CD4-positive, alpha-beta T cell (primary cell): ENCODE measurements at regions not wholly inside any gene's neighbourhood (a gene's known extent, or its start where the extent isn't known, plus 50 kb on each side); places are given as distances from the start of the nearest gene placed in this dataset.

Experiments used
- ATAC-seq: fragments of 200-7000 bp; cut with Tn5 transposase; one replicate; pipeline ENCODE4 v1.10.0; 2022; ENCODE audit warnings: mild to moderate bottlenecking; ENCODE audit not compliant: poor library complexity
- CTCF ChIA-PET: fragments of 350-600 bp; sonication (Branson Sonifier 250); formaldehyde crosslinking; loops from one replicate; lab custom pipeline; 2021; ENCODE audit warnings: antibody characterized with exemption, inconsistent platforms; lab: Charles Lee
- POLR2A ChIA-PET: fragments of 350-600 bp; sonication (Branson Sonifier 250); formaldehyde crosslinking; loops from one replicate; lab custom pipeline; 2021; ENCODE audit warnings: antibody characterized with exemption, inconsistent platforms; lab: Charles Lee
- DNase-seq, 14 experiments: peaks; one replicate each; pipeline ENCODE4 v3.0.0-alpha.2; 2013 to 2020; ENCODE audit warnings: mixed read lengths in 2 of 14
- H3K27ac ChIP-seq, 2 donors: one replicate each; pipeline versions ENCODE4 v1.5.1 to v1.7.0; 2013; ENCODE audit warnings: low read length in 2 of 2, low read depth in 1 of 2, mild to moderate bottlenecking in 1 of 2
- H3K27me3 ChIP-seq, 2 experiments: 1 replicate in 1 of 2; 2 replicates in 1 of 2; pipeline versions ENCODE4 v1.6.1 to v1.7.0; 2013; ENCODE audit warnings: low read length in 2 of 2, control low read depth in 1 of 2, mild to moderate bottlenecking in 1 of 2, moderate library complexity in 1 of 2; ENCODE audit not compliant: insufficient read depth in 2 of 2, control insufficient read depth in 1 of 2
- H3K36me3 ChIP-seq: one replicate; pipeline ENCODE4 v1.6.1; 2013; ENCODE audit warnings: low read length, control low read depth; ENCODE audit not compliant: insufficient read depth
- H3K4me1 ChIP-seq: one replicate; pipeline ENCODE4 v1.6.1; 2013; ENCODE audit warnings: low read length, control low read depth; ENCODE audit not compliant: insufficient read depth
- H3K4me3 ChIP-seq: one replicate; pipeline ENCODE4 v1.5.1; 2013; ENCODE audit warnings: mild to moderate bottlenecking, low read length, moderate library complexity
- H3K9me3 ChIP-seq, 2 experiments: 1 replicate in 1 of 2; 2 replicates in 1 of 2; pipeline versions ENCODE4 v1.6.1 to v1.7.0; 2013; ENCODE audit warnings: low read length in 2 of 2, mild to moderate bottlenecking in 2 of 2, control low read depth in 1 of 2, moderate library complexity in 1 of 2; ENCODE audit not compliant: control insufficient read depth in 1 of 2, insufficient read depth in 1 of 2
- H3K27ac Mint-ChIP-seq: one replicate; pipeline ENCODE4 v1.8.0; 2020; ENCODE audit warnings: mixed read lengths
- H3K27me3 Mint-ChIP-seq: one replicate; pipeline ENCODE4 v1.8.0; 2021; ENCODE audit warnings: mixed read lengths
- H3K36me3 Mint-ChIP-seq: one replicate; pipeline ENCODE4 v1.8.0; 2021; ENCODE audit warnings: low read depth, mixed read lengths
- H3K4me1 Mint-ChIP-seq: one replicate; pipeline ENCODE4 v1.8.0; 2021; ENCODE audit warnings: low read depth, mixed read lengths
- H3K4me3 Mint-ChIP-seq: one replicate; pipeline ENCODE4 v1.8.0; 2020; ENCODE audit warnings: mild to moderate bottlenecking, mixed read lengths
- H3K9me3 Mint-ChIP-seq: one replicate; pipeline ENCODE4 v1.8.0; 2020; ENCODE audit warnings: mixed read lengths
- intact Hi-C, 2 experiments: fragments of 100-400 bp; cut with DNase I in 1 of 2; cut with micrococcal nuclease in 1 of 2; formaldehyde crosslinking; loops; one replicate each; pipeline versions ENCODE4 v1.15.1 to v1.9.0; 2023 to 2025; cut with DNase I, micrococcal nuclease
- TF ChIP-seq, protein P1 (sequence below): fragments of 200-600 bp; IDR thresholded peaks from one replicate; pipeline ENCODE4 v1.8.0; 2022; ENCODE audit warnings: antibody characterized with exemption, mild to moderate bottlenecking

DNA sequence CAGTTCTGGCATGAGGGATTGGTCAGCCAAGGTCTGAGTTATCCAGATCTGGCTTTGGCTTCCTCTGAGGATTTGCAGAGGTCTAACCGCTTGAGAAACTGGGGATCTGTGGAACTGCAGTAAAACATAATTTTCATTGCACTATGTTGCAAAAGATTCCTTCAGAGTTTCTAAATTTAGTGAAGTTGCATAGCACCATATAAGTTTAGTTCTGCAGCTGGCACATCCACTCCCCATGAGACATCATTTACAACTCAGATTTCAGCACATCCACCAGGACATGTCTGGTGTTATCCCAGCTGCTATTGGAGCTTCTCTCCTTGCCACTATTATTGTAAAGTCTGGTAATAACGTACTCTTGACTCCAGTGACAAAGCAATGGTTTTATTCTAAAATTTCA is 181.5 kb downstream of the CWF19L2 start:
- intact Hi-C loops = no loop called here
- no peaks in the 10 kb centered on the region for H3K36me3 ChIP-seq
- no peak overlapping the region for H3K27ac Mint-ChIP-seq
- H3K27ac ChIP-seq = no peak overlapping the region
- ATAC-seq = no peak
- H3K36me3 Mint-ChIP-seq = no peaks in the 10 kb centered on the region
- ChIA-PET CTCF (no interaction called here), POLR2A (interaction anchor here (0.6 kb wide), 1 partner anchor 31 kb away, joined by 3 read pairs; no protein-coding TSS in a partner anchor)
- no peak overlapping the region for H3K4me3 Mint-ChIP-seq
- TF ChIP-seq, protein P1, sequence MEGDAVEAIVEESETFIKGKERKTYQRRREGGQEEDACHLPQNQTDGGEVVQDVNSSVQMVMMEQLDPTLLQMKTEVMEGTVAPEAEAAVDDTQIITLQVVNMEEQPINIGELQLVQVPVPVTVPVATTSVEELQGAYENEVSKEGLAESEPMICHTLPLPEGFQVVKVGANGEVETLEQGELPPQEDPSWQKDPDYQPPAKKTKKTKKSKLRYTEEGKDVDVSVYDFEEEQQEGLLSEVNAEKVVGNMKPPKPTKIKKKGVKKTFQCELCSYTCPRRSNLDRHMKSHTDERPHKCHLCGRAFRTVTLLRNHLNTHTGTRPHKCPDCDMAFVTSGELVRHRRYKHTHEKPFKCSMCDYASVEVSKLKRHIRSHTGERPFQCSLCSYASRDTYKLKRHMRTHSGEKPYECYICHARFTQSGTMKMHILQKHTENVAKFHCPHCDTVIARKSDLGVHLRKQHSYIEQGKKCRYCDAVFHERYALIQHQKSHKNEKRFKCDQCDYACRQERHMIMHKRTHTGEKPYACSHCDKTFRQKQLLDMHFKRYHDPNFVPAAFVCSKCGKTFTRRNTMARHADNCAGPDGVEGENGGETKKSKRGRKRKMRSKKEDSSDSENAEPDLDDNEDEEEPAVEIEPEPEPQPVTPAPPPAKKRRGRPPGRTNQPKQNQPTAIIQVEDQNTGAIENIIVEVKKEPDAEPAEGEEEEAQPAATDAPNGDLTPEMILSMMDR = no peak
- H3K4me3 ChIP-seq = no peak overlapping the region
- peaks cover 4% of the 10 kb centered on the region in 2 experiments for H3K9me3 ChIP-seq
- H3K27me3 ChIP-seq = no peaks in the 10 kb centered on the region
- no peak for DNase-seq
- H3K27me3 Mint-ChIP-seq = no peaks in the 10 kb centered on the region
- H3K4me1 ChIP-seq = no peaks in the 10 kb centered on the region
- no peaks in the 10 kb centered on the region for H3K4me1 Mint-ChIP-seq
- H3K9me3 Mint-ChIP-seq = peaks cover 11% of the 10 kb centered on the region

DNA sequence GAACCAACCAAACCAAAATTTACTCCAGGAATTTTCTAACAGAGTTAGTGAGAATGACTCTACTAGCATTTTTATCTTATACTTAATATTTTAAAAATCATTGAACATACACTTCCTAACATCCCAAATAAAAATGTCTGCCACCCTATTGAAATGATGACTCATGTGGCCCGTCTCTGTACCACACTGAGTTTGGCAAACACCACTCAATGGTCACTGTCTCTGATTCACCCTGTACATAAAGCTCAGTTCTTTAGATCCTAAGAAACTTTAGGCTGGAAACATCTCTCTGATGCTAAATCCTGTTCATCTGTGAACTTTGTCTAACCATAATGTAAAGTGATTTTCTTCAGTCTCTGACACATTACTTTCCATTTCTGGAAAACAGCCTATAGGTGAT is 182.0 kb downstream of the CWF19L2 start:
- H3K27me3 ChIP-seq = no peaks in the 10 kb centered on the region
- H3K4me1 ChIP-seq = no peaks in the 10 kb centered on the region
- H3K36me3 Mint-ChIP-seq = no peaks in the 10 kb centered on the region
- H3K4me1 Mint-ChIP-seq = no peaks in the 10 kb centered on the region
- H3K27me3 Mint-ChIP-seq = no peaks in the 10 kb centered on the region
- no peaks in the 10 kb centered on the region for H3K36me3 ChIP-seq
- peaks cover 4% of the 10 kb centered on the region in 2 experiments for H3K9me3 ChIP-seq
- H3K27ac ChIP-seq = no peak overlapping the region
- DNase-seq (no peak), ATAC-seq (no peak)
- H3K9me3 Mint-ChIP-seq = peaks cover 11% of the 10 kb centered on the region
- intact Hi-C loops = no loop called here
- ChIA-PET POLR2A (interaction anchor here (0.6 kb wide), 1 partner anchor 31 kb away, joined by 3 read pairs; no protein-coding TSS in a partner anchor), CTCF (no interaction called here)
- H3K4me3 Mint-ChIP-seq = no peak overlapping the region
- TF ChIP-seq, protein P1 = no peak
- no peak overlapping the region for H3K27ac Mint-ChIP-seq
- no peak overlapping the region for H3K4me3 ChIP-seq

DNA sequence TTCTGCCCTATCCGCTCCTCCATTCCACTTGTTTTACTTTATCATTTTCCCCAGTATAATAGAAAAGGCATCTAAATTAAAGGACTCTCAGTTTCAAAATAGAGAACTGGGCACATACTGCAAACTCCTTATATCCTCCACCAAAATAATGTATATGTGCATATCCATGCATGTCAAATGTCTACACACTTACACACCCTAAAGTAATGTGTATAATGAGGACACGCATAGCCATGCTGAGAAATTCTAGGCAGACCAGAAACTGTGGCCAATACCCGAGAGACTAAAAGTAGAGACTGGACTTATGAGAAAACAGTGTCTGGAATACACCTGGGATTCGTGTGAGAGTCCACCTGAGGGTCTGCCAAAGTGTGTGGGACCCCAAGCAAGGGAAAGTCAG is 183.5 kb downstream of the CWF19L2 start:
- CTCF ChIA-PET = no interaction called here

More for the DNA sequence above, 183.5 kb downstream of the CWF19L2 start:
- Mint-ChIP-seq H3K4me1 (no peaks in the 10 kb centered on the region), H3K27ac (no peak overlapping the region), H3K27me3 (no peaks in the 10 kb centered on the region), H3K4me3 (no peak overlapping the region), H3K9me3 (peaks cover 8% of the 10 kb centered on the region), H3K36me3 (no peaks in the 10 kb centered on the region)
- DNase-seq = no peak
- H3K4me3 ChIP-seq = no peak overlapping the region
- POLR2A ChIA-PET = no interaction called here
- TF ChIP-seq, protein P1 = no peak
- peaks cover 0 to 4% of the 10 kb centered on the region in 2 experiments for H3K9me3 ChIP-seq
- H3K27me3 ChIP-seq = no peaks in the 10 kb centered on the region
- ATAC-seq = no peak
- H3K36me3 ChIP-seq = no peaks in the 10 kb centered on the region
- H3K4me1 ChIP-seq = no peaks in the 10 kb centered on the region
- H3K27ac ChIP-seq = no peak overlapping the region
- intact Hi-C loops = no loop called here
